HG02973 (cell line): ENCODE measurements at regions not wholly inside any gene's neighbourhood (a gene's known extent, or its start where the extent isn't known, plus 50 kb on each side); places are given as distances from the start of the nearest gene placed in this dataset.

Experiments used
- ATAC-seq: cut with Tn5 transposase; IDR thresholded peaks from one replicate; pipeline ENCODE4 v1.9.1; 2021; ENCODE audit warnings: moderate library complexity; ENCODE audit not compliant: unreplicated experiment

DNA sequence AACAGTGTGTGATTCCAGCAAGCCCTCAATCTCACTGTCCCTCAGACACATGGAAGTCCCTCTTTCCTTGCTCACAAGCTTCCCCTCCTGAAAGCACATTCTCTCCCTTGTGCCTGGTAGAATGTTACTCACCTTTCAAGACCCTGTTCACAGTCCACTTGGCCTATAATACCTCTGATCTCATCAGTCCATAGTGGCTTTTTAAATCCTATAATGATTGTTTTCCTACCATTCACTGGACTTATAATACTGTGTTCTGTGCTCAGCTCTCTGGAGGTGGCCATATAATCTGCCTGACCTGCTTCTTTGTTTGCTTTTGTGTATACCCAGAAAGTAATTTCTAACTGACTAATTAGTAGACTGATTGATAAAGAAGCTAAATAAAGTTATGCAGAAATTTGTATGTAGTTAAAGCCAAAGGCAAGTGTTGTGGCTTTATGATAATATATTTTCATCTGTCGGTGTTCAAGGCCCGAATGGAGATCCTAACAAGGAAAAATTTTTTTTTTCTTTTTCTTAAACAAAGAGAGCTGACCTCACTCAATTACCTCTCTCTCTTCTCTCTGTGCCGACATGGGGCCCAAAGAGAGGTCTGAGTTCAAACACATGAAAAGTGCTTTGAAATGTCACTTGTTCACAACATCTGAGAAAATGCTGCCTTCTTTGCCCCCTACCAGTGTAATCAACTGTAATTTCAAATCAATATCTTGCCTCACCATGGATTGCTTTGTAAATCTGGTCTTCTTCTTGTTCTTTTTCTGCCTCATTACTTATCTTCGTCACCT lies 1033.0 kb upstream of the PIK3C3 start:
- no peak for ATAC-seq

DNA sequence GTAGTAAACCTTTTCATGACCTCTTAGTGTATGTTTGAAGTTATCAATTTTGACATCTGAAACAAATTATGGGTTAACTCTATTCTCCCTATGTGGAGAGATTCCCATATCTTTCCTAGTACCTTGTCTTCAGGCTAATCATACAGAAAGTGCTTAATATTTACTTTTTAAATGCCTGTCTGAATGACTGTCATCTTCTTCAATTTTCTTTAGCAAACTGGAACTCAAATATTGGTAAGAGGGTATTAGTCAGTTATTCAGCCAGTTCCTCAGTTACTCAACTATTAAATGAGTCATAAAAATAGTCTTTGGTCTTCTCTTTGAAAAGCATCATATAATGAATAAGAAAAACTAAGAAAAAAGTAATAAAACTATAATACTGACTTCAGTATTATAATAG lies 1038.0 kb upstream of the PIK3C3 start:
- no peak for ATAC-seq

DNA sequence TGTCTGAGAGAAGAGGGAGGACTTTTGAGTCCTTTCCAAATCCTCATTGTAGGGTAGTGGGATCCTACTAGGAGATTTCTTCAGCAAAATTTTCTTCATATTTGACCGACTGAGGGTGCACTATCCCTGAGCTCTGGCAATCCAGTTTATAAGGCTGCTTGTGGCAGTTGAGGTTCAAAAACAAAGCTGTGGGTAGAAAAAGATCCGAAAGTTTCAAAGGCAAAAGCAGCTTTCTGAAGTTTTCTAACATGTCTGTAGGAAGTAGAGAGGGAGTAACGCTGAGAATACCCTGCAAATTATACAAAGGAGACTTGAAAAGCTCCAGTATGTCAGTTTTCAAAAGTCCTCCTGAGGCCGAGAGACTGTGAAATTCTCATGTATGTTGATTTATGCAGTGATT lies 1039.3 kb upstream of the PIK3C3 start:
- ATAC-seq = no peak

DNA sequence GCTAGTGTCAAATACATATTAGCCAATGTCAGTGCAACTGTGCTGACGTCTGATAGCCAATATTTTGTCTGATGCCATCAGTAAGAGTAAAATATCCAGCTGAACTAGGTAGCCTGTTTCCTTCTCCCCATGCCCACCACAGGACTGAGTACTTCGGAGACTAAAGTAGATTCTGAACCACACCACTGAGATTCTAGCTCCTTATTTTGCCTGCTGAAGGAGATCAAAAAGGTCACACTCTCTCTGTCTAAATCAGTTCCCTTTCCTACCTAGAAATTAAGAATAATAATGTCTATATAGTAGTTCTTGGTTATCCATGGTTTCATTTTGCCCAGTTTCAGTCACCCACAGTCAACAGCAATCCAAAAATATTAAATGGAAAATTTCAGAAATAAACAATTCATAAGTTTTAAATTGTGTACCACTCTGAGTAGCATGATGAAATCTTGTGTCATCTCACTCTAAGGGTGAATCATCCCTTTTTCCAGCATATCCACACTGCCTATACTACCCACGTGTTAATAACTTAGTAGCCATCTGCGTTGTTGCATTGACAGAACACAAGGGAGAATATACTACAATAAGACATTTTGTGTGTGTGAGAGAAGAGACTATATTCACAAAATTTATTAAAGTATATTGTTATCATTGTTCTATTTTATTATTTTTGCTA lies 1043.3 kb upstream of the PIK3C3 start:
- ATAC-seq = no peak

DNA sequence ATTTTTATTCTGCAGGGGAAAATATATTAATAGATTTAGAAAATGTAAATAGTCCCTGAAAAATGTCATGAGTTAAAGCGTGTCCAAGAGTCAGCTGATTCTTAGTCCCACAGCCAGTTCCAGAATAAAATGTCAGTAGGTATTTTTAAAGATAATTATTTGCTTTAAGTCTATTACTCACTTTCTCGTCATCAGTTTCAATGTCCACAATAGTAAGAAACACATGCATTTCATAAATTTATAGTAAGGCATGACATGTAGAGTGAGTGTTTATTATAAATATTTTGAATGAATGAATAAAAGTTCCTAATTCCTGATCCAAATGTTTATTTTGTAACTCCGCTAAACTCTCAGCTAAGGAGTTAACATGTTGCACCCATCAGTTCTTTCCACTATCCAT lies 1044.0 kb upstream of the PIK3C3 start:
- no peak for ATAC-seq

DNA sequence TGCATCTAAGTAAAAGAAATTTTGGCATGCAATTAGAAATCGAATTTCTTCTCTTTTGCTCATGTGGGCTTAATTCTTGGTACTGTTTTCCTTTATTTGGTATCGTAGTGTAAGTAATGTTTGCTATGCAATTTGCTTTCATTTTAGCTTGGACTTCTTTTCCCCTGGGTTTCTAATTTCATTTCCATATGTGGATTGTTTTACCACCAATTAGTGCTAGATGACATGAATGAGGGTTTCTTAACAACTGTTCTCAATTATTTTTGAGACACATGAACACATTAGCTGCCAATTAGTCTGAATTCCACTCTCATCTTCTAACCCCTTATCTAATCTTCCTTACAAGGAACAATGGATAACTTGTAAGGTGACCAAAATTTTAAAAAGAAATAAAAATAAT lies 1047.2 kb upstream of the PIK3C3 start:
- no peak for ATAC-seq

DNA sequence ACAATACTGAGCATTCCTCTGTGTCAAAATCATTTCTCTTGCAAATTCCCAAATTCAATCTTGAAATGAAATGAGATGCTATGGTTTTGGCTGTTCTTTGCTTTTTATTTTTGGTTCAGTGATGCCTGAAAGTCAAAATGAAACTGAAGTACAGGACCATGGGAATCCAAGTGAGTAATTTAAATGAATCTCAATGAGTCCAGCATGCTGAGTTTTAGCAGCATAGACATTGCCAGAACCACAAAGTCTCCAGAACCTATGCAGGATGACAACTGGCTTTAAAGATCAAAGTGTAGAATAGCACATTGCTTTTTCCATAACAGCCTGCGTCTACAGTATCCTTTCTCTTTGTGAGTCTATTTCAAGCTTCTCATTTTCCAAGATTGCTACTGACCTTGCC lies 1050.7 kb upstream of the PIK3C3 start:
- no peak for ATAC-seq

DNA sequence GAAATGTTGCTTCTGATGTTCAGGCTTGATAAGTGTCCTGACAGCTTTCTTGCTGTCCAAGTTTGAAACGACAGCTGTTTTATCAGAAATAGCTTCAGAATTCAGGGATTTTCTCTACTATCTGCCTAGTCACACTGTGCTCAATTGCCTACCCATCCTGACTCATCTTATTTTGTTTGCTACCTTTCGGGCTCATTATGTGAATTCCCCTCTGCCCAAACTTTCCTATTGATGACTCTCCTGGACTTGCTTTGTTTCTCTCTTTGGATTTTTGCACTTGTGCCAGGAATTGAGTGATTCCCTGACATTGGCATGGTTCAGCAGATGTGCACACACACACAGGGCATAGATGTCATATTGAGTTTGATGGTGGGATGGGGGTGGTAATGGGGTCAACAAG lies 1052.6 kb upstream of the PIK3C3 start:
- no peak for ATAC-seq

DNA sequence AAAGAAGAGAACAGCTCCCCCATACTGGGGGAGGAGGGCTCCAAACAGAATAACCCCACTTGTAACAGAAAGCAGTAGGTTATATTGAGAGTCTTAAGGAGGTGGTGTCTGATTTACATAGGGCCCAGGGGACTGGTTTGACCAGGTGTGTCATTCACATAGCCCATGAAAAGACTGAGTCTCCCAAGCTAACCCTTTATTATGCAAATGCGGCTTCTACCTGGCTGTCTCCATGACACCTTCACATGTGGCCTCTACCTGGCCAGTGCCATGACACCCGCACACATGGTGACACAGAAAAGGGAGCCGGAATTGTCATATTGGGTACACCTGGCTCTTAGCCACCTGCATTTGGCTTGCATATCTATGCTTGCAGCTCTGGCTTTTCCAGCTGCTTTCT lies 1057.2 kb upstream of the PIK3C3 start:
- ATAC-seq = no peak

DNA sequence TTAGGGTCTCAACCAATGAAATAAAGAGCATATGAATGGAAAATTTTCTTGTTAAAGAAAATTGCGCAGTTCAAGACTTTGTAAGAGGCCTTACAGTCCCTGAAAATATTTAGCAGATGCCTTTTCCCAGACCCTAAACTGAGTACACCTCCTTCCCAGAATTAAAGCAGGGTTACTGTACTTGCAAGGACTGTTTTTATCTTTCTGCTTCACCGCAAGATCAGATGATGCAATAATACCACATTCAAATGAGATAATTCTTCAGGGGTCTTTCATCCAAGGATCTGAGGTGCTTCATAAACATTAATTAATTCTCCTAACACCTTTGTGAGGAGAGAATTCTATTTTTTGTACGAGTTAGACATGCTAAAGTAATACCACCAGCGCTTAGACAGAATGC lies 1071.8 kb upstream of the PIK3C3 start:
- ATAC-seq = no peak

DNA sequence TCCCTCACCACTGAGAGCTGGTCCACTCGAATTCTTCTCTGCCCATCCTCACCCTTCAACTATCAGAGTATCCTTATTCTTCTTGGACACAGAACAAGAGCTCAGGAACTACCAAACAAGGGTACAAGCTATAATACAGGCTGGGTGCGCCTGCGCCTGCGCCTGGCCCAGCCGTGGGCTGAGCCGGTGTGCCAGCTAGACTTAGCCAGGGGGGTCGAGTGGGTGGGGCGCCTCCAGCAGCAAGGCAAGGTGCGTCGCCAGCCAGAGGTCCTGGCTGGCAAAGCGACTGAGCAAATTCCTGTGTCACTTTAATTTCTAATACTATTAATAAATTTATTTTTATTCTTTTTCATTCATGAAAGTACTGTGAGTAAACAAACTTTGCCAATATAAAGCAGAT lies 1072.6 kb upstream of the PIK3C3 start:
- ATAC-seq = no peak

DNA sequence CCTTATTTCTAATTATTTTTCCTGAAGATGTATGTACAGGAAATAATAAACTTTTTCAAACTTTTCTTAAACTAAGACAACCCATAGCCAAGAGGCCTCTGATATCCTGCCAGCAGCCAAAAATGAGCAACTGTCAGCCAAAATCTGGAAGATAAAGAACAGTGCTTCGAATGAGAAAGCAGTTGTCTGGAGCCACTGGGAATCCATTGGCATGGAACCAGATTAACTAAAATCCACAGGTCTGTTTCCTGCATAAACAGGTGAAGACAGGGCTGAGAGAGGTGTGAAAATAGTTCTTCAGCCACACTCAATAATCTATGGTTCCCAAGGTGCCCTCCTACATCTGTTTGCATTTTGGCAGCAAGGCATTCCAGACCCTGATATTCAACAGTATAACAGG lies 1076.7 kb upstream of the PIK3C3 start:
- ATAC-seq = no peak

DNA sequence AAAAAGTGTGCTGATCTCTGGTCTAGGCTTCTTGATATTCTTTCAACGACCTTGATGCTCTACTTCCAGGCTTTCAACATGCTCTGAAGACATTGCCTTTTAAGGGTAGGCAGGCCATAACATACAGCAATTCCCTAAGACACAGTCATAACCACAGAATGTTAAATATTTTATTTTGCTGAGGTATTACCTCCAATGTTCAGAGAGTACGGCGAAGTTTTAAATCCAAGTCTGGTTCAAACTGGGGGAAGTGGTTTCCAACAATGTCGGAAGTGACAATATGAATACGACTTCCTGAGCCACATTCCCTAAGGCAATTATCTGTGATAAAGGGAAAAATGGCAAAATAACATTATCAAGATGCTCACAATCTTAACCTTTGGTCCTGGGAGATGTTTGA lies 1077.9 kb upstream of the PIK3C3 start:
- no peak for ATAC-seq

DNA sequence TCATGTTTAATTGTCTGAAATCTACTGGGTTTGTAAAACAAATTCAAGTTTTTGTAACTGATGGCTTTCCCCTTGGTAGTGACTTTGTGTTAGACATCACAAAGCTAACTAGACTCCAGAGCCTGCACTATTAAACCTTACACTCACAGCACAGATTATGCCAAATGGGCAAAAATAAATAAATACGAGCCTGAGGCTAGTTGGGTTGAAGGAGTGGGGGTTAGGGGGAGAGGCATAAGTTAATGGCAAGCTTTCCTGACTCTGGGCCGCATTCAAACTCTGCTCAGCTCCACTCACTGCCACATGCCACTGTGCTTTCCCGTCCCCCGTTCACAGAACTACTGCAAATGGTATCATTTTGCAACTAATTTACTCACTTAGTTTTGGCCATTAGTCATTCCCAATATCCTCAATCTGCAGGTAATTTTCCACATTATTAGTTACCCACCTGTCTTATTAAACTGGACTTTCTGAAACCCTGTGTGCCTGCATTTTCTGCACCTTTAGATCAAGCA lies 1079.9 kb upstream of the PIK3C3 start:
- ATAC-seq = no peak

DNA sequence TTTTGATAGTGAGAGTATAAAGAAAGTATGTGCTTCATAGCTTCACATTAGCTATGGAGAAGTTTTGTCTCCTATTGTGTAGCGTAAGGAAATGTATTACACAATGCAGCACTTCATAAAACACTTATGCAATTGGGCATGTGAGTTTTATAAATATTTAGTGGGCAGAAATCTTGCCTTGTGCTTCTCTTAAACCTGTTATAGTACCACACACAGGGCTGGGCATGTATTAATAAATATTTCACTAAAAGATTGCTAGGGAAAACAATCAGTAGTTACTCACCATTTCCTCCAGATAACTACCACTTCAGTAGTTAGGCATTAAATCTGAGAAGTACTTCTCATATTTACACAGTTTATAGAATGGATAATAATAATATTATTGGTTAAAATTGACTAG lies 1080.8 kb upstream of the PIK3C3 start:
- ATAC-seq = no peak

DNA sequence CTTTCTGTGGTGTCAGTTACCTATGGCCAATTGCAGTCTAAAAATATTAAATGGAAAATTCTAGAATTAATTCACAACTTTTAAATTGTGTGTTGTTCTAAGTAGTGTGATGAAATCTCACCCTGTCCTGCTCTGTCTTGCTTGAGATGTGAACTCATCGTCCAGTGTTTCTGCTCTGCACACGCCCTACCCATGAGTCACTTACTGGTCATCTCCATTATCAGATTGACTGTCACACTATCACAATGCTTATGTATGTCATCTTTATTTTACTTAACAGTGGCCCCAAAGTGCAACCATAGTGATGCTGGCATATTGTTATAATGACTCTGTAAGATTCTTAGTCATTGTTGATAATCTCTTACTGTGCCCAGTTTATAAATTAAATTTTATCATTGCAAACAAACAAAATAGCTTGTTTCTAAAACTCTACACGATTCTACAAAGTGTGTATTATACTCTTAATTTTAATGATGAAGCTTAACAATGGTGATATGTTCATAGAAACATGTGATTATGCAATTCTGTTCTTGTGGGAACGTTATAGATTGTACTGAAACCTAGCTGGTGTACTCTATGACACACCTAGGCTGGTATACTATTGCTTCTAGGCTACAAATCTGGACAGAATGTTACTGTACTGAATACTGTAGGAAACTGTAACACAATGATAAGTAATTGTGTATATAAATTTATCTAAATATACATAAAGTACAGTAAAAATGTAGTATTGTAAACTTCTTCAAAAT lies 1086.8 kb upstream of the PIK3C3 start:
- ATAC-seq = no peak

DNA sequence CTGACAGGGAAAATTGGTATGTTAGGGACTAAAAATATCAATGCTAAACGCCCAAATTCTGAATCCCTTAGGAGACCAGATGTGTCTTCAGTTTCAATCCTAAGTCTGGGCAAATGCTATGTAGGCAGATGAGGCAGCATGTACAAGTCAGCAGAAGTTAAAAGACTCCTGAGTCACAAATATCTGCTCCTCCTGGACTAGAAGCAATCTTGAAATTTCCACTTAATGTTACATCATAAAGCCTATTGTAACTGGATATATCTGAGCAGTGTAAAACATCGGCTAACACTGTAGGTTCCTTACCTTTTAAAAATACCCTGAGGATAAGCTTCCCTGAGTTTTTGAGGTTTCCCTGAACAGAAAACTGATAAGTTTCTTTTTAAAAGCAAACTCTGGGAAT lies 1087.6 kb upstream of the PIK3C3 start:
- no peak for ATAC-seq

DNA sequence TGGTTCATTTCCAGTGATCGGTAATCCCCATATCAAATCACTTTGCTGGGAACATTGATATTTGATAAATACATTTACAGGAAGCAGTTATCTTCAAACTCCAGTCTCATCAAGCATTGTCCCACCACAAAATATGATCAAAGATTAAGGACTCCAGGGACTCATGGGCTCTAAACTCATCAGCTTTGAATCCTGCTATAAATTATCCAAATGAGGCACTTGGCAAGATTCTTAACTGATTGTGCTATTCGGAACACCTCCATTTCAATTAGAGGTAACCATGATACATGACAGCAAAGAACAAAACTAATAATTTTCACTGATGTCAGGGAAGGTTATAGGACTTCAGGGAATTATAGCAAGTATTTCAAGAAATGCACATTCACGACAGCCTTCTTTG lies 1088.1 kb upstream of the PIK3C3 start:
- no peak for ATAC-seq

DNA sequence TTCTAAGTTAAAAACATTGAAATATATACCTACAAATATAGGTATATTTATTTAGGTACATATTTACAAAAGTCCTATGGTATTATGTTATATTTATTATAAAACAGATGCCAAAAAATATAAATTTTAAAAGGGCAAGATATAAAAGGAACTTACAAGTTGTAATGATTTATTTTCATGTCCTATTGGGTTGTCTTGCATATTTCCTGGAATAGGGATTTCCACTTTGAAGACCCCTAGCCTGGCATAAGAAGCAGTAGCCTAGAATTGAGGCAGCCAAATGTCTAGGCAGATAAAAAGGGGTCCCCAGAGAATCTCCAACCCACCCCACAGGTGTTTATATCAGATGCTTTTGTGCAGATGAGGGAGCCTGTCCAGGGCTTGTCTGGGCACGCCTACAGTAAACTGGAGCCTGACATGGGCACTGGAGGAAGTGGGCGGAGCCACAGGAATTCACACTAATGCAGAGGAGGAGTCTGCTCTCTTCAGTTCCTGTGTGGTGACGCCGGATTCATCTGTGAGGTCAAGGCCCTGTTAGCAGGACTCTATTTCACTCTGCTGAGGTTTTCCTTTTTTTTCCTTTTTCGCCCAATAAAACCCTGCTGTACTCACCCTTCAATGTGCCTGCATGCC lies 1088.9 kb upstream of the PIK3C3 start:
- ATAC-seq = no peak

DNA sequence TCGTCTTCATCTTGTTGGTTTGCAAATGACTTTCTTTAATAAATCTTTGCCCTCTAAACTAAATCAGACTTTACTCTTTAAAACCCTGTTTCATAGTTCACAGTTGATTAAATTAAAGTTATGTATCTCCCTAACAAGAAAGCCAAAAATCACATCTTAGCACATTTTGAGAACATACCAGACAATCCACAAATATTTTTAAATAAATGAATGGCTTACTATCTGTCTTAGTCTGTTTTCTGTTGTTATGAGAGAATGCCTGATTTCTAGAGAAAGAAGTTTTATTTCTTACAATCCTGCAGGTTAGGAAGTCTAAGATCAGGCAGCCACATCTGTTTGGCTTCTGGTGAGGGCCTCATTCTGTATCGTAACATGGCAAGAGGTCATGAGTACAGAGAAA lies 1090.2 kb upstream of the PIK3C3 start:
- no peak for ATAC-seq

DNA sequence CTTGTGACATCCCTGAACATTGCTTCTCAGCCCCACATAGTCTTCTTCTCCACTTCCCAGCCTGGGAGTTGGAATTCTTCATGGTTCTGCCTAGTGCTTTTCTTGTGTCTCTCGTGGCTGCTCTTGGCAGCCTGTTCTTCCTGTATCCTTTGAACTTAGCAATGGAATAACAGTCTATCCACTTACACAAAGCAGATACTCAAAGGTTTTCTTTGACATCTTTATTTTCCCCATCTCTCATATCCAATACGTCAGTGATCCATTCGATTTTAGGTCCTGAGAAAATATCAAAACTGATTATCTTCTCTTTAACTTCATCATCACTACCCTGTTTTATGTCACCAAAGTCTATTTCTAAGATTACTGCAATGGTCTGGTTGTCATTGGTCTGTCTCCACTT lies 1091.2 kb upstream of the PIK3C3 start:
- ATAC-seq = no peak
